ENCODE measurements at regions not wholly inside any gene's neighbourhood (a gene's known extent, or its start where the extent isn't known, plus 50 kb on each side); places are given as distances from the start of the nearest gene placed in this dataset.

DNA sequence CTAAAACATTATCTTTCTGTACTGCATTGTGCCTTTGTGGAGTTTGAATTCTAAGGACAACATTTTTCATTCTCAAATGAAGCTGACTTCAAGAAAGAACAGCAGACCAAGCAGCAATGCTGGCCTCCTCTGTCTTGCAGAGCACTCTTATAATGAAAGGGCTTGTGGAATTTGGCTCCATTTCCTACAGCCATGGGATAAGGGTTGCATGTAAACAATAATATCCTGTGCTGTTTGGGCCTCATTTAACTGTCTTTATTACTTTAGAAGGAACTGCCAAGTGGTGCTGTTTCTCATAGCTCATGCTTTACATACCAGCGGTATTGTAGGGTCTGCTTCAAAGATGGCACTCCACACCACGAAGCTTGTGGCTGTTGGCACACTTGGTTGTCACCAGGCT lies 111.4 kb upstream of the EOLA2 start:
- H3K9me3 Mint-ChIP-seq, result peaks cover 6% of the 10 kb centered on the region
- no peak for DNase-seq (ENCODE audit: low read depth, low spot score)
- no peak overlapping the region for H3K4me3 Mint-ChIP-seq

DNA sequence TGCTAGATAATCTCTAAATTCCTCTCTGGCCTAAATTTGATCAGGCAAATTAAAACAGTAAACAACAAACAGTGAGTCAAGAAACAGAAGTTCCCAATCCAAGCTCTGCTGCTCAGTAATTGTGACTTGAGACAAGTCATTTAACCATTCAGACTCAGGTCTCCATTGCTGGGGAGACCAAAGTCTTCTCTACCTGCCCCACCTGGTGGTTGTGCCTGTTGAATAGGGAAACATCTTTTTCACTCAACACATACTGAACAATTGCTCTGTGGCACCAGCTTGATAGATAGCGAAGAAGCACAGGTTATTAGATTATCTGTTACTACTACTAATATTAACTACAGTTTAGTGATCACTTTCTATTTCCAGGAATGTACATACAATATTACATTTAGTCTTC lies 112.1 kb upstream of the EOLA2 start:
- Mint-ChIP-seq H3K4me1 (no peaks in the 10 kb centered on the region), H3K27ac (ENCODE audit: unreplicated experiment) (no peak overlapping the region), H3K9me3 (peaks cover 5% of the 10 kb centered on the region), H3K36me3 (ENCODE audit: low read depth) (no peaks in the 10 kb centered on the region), H3K4me3 (no peak overlapping the region), H3K27me3 (ENCODE audit: low read depth) (no peaks in the 10 kb centered on the region)
- no peak for DNase-seq (ENCODE audit: low read depth, low spot score)
- TF ChIP-seq, protein P1, sequence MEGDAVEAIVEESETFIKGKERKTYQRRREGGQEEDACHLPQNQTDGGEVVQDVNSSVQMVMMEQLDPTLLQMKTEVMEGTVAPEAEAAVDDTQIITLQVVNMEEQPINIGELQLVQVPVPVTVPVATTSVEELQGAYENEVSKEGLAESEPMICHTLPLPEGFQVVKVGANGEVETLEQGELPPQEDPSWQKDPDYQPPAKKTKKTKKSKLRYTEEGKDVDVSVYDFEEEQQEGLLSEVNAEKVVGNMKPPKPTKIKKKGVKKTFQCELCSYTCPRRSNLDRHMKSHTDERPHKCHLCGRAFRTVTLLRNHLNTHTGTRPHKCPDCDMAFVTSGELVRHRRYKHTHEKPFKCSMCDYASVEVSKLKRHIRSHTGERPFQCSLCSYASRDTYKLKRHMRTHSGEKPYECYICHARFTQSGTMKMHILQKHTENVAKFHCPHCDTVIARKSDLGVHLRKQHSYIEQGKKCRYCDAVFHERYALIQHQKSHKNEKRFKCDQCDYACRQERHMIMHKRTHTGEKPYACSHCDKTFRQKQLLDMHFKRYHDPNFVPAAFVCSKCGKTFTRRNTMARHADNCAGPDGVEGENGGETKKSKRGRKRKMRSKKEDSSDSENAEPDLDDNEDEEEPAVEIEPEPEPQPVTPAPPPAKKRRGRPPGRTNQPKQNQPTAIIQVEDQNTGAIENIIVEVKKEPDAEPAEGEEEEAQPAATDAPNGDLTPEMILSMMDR (conservative IDR thresholded peaks at IDR 0.05), result no peak

More for the DNA sequence above, 111.4 kb upstream of the EOLA2 start:
- Mint-ChIP-seq H3K27me3 (ENCODE audit: low read depth) (no peaks in the 10 kb centered on the region), H3K4me1 (no peaks in the 10 kb centered on the region), H3K27ac (ENCODE audit: unreplicated experiment) (no peak overlapping the region), H3K36me3 (ENCODE audit: low read depth) (peaks cover 2% of the 10 kb centered on the region)
- TF ChIP-seq, protein P1 (conservative IDR thresholded peaks at IDR 0.05), result no peak

DNA sequence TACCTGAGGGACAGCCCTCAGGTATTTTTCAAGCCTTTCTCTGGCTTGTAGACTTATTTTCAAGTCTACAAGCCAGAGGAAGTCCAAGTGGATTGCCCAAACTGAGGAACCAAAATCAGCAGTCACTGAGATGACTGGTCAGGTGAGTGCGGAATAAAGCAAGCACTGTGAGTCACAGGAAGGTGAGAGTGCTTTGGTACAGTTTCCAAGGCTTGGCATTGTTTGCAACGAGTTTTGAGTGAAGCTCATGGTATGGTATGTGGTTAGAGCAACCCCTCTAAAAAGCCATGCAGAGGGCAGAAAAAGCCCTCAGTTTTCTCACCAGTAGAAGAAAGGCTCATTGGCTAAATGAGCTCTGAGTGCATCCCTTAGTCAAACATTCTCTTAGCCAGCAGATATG lies 112.8 kb upstream of the EOLA2 start:
- H3K4me1 Mint-ChIP-seq, result no peaks in the 10 kb centered on the region
- TF ChIP-seq, protein P1 (conservative IDR thresholded peaks at IDR 0.05), result no peak
- H3K4me3 Mint-ChIP-seq, result no peak overlapping the region
- no peaks in the 10 kb centered on the region for H3K36me3 Mint-ChIP-seq (ENCODE audit: low read depth)
- no peak overlapping the region for H3K27ac Mint-ChIP-seq (ENCODE audit: unreplicated experiment)
- no peaks in the 10 kb centered on the region for H3K27me3 Mint-ChIP-seq (ENCODE audit: low read depth)
- H3K9me3 Mint-ChIP-seq, result peaks cover 5% of the 10 kb centered on the region
- no peak for DNase-seq (ENCODE audit: low read depth, low spot score)

DNA sequence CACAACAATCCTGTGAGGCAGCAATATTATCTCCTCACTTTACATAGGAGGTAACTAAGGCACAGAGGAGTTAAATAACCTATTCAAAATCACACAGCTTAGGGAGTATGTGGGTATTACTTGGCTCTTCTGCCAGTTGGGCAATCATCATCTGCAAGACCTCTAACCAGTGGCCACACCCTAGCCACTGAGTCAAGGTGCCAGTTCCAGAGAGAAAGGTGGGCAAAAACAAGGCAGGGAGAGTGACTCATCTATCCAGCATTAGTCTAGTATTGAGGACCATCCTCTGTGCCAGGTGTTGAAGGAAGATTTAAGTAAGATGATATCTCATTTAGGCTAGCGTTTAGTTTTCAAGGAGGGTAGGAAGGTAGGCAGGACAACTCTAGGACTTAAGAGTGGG lies 113.9 kb upstream of the EOLA2 start:
- no peak for DNase-seq (ENCODE audit: low read depth, low spot score)
- H3K36me3 Mint-ChIP-seq (ENCODE audit: low read depth), result no peaks in the 10 kb centered on the region
- H3K4me3 Mint-ChIP-seq, result no peak overlapping the region
- H3K27me3 Mint-ChIP-seq (ENCODE audit: low read depth), result no peaks in the 10 kb centered on the region
- TF ChIP-seq, protein P1 (conservative IDR thresholded peaks at IDR 0.05), result no peak
- no peaks in the 10 kb centered on the region for H3K4me1 Mint-ChIP-seq
- H3K27ac Mint-ChIP-seq (ENCODE audit: unreplicated experiment), result no peak overlapping the region
- H3K9me3 Mint-ChIP-seq, result peaks cover 5% of the 10 kb centered on the region

DNA sequence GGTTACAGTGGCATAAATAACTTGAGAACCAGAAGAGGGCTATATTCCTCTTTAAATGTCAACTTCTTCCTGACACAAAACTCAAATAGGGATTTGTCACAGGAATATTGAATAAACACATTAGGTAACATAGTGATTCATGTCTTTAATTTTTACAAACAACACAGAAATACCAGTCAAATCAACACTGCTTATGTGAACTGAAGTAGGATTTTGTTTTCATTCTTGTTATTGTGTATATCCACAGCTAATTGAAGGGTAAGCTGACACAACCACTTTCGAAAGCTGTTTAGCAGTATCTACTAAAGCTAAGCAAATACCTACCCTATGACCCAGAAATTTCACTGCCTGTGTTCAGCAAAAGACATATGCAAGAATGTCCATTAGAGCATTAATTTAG lies 120.4 kb upstream of the EOLA2 start:
- H3K4me3 Mint-ChIP-seq, result no peak overlapping the region
- H3K27ac Mint-ChIP-seq (ENCODE audit: unreplicated experiment), result no peak overlapping the region
- TF ChIP-seq, protein P1 (conservative IDR thresholded peaks at IDR 0.05), result no peak
- H3K9me3 Mint-ChIP-seq, result peaks cover 2% of the 10 kb centered on the region
- H3K27me3 Mint-ChIP-seq (ENCODE audit: low read depth), result peaks cover under 1% of the 10 kb centered on the region
- no peak for DNase-seq (ENCODE audit: low read depth, low spot score)
- no peaks in the 10 kb centered on the region for H3K4me1 Mint-ChIP-seq
- no peaks in the 10 kb centered on the region for H3K36me3 Mint-ChIP-seq (ENCODE audit: low read depth)

DNA sequence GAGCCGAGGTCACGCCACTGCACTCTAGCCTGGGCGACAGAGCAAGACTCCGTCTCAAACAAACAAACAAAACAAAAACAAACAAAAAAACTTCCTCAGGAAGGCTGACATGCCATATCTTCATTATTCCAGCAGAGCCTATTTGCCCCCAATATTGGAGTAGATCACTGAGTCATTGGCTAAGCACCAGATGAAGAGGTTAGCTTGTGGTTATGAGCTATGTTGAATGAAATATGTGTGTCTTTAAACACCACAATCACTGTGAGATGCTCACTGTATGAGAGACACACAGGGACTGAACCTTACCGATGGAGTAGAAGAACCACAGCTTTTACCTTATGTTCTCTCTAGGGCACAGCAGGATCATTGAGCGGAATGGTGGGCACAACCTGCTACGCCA lies 122.1 kb upstream of the EOLA2 start:
- H3K4me3 Mint-ChIP-seq, result no peak overlapping the region
- H3K27me3 Mint-ChIP-seq (ENCODE audit: low read depth), result peaks cover 2% of the 10 kb centered on the region
- DNase-seq (ENCODE audit: low read depth, low spot score), result no peak
- H3K4me1 Mint-ChIP-seq, result no peaks in the 10 kb centered on the region
- TF ChIP-seq, protein P1 (conservative IDR thresholded peaks at IDR 0.05), result no peak
- no peaks in the 10 kb centered on the region for H3K9me3 Mint-ChIP-seq
- no peaks in the 10 kb centered on the region for H3K36me3 Mint-ChIP-seq (ENCODE audit: low read depth)
- H3K27ac Mint-ChIP-seq (ENCODE audit: unreplicated experiment), result no peak overlapping the region
